ENCODE measurements at regions not wholly inside any gene's neighbourhood (a gene's known extent, or its start where the extent isn't known, plus 50 kb on each side); places are given as distances from the start of the nearest gene placed in this dataset.
"Not testable (repeated sequence)": the region's sequence is repeated elsewhere in the genome, so short reads cannot be mapped to it uniquely, and the experiment has no call there.

DNA sequence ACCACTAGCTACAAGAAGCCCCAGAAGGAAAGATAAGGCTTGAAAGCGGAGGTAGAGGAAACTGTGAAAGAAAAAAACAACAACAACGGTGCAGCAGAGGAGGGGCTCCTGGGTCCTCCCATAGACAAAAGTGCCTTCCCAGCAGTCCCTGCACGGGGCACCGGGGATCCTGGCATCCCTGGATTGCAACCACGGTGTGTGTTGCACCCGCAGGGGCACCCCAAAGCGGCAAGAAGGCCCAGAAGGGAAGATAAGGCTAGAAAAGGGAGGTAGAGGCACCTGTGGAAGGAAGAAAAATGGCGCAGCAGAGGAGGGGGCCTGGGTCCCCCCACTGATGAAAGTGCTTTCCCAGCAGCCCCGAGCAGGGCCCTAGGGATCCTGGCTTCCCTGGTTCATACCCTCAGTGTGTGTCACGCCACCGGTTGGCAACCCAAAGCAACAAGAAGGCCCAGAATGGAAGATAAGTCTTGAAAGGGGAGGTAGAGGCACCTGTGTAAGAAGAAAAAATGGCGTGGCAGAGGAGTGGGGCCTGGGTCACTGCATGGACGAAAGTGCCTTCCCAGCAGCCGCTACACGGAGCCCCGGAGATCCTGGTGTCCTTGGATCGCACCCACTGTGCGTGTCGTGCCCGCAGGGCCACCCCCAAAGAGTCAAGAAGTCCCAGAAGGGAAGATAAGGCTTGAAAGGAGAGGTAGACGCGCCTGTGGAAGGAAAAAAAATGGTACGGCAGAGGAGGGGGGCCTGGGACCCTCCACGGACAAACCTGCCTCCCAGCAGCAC lies 281.0 kb downstream of the ALG10 start:
- ATAC-seq (ENCODE audit: low read depth) (no peak), DNase-seq (ENCODE audit: low spot score in 2 of 2) (no peak)
- Mint-ChIP-seq H3K27ac (no peak overlapping the region), H3K36me3 (no peaks in the 10 kb centered on the region), H3K4me1 (no peaks in the 10 kb centered on the region), H3K27me3 (no peaks in the 10 kb centered on the region), H3K9me3 (peaks cover 27% of the 10 kb centered on the region), H3K4me3 (no peak overlapping the region)

DNA sequence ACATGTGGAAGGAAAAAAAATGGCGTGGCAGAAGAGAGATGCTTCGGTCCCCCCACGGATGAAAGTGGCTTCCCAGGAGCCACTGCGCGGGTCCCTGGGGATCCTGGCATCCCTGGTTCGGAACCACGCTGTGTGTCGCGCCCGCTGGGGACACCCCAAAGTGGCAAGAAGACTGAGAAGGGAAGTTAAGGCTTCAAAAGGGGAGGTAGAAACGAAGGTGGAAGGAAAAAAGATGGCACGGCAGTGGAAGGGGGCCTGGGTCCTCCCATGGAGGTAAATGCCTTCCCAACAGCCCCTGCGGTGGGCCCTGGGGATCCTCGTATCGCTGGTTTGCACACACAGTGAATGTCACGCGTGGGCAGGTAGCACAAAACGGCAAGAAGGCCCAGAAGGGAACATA lies 281.7 kb downstream of the ALG10 start:
- Mint-ChIP-seq H3K36me3 (no peaks in the 10 kb centered on the region), H3K4me3 (no peak overlapping the region), H3K4me1 (no peaks in the 10 kb centered on the region), H3K27me3 (no peaks in the 10 kb centered on the region), H3K27ac (no peak overlapping the region), H3K9me3 (peaks cover 23% of the 10 kb centered on the region)
- ATAC-seq (ENCODE audit: low read depth) (no peak), DNase-seq (ENCODE audit: low spot score in 2 of 2) (no peak)

DNA sequence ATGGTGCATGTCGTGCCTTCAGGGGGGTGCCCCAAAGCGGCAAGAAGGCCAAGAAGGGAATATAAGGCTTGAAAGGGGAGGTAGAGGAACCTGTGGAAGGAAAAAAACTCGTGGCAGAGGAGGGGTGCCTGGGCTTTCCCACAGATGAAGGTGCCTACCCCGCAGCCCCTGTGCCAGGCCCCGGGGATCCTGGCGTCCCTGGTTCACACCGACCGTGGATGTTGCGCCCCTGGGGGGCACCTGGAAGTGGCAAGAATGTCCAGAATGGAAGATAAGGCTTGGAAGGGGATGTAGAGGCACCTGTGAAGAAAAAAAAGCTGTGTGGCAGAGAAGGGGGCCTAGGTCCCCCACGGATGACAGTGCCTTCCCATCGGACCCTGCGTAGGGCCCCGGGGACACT lies 282.2 kb downstream of the ALG10 start:
- Mint-ChIP-seq H3K27ac (no peak overlapping the region), H3K4me1 (no peaks in the 10 kb centered on the region), H3K27me3 (no peaks in the 10 kb centered on the region), H3K36me3 (no peaks in the 10 kb centered on the region), H3K4me3 (no peak overlapping the region), H3K9me3 (peaks cover 19% of the 10 kb centered on the region)
- ATAC-seq (ENCODE audit: low read depth), result no peak
- no peak for DNase-seq (ENCODE audit: low spot score in 2 of 2)

DNA sequence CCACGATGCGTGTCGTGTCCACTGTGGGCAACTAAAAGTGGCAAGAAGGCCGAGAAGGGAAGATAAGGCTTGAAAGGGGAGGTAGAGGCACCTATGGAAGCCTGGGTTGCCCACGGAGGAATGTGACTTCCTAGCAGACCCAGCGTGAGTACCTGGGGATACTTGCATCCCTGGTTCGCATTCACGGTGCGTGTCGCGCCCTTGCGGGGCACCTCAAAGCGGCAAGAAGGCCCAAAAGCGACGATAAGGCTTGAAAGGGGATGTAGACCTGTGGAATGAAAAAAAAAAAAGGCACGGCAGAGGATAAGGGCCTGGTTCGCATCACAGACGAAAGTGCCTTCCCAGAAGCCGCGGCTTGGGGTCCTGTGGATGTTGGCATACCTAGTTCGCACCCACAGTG lies 282.9 kb downstream of the ALG10 start:
- no peaks in the 10 kb centered on the region for H3K36me3 Mint-ChIP-seq
- H3K27me3 Mint-ChIP-seq, result no peaks in the 10 kb centered on the region
- DNase-seq (ENCODE audit: low spot score in 2 of 2) (no peak), ATAC-seq (ENCODE audit: low read depth) (no peak)
- H3K9me3 Mint-ChIP-seq, result peaks cover 19% of the 10 kb centered on the region
- H3K4me1 Mint-ChIP-seq, result no peaks in the 10 kb centered on the region
- no peak overlapping the region for H3K4me3 Mint-ChIP-seq
- H3K27ac Mint-ChIP-seq, result no peak overlapping the region

GRCh38 chr12:34306133-34306830 lies 284.0 kb downstream of the ALG10 start:
- DNase-seq (ENCODE audit: low spot score in 2 of 2) (no peak), ATAC-seq (ENCODE audit: low read depth) (no peak)
- Mint-ChIP-seq H3K9me3 (peaks cover 18% of the 10 kb centered on the region), H3K27ac (no peak overlapping the region), H3K4me1 (no peaks in the 10 kb centered on the region), H3K27me3 (no peaks in the 10 kb centered on the region), H3K4me3 (no peak overlapping the region), H3K36me3 (no peaks in the 10 kb centered on the region)

- H3K27me3 Mint-ChIP-seq; H3K36me3 Mint-ChIP-seq; DNase-seq (ENCODE audit: low spot score in 2 of 2); H3K4me1 Mint-ChIP-seq; H3K4me3 Mint-ChIP-seq; H3K27ac Mint-ChIP-seq; ATAC-seq (ENCODE audit: low read depth): not testable (repeated sequence)
- H3K9me3 Mint-ChIP-seq, result peaks cover 22% of the 10 kb centered on the region
Observed at GRCh38 chr12:34309806-34310804, 287.8 kb downstream of the ALG10 start.

DNA sequence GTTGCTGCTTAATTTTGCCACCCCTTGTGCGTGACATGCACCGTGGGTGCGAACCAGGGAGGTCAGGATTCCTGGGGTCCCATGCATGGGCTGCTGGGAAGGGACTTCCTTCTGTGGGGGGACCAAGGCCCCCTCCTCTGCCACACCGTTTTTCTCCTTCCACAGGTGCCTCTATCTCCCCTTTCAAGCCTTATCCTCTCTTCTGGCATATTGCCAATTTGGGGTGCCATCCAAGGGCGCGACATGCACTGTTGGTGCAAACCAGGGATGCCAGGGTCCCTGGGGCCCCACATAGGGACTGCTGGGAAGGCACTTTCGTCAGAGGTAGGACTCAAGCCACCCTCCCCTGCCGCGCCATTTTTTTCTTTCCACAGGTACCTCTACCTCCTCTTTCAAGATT lies 289.0 kb downstream of the ALG10 start:
- H3K9me3 Mint-ChIP-seq, result peaks cover 20% of the 10 kb centered on the region
- no peak overlapping the region for H3K4me3 Mint-ChIP-seq
- H3K4me1 Mint-ChIP-seq, result no peaks in the 10 kb centered on the region
- ATAC-seq (ENCODE audit: low read depth) (no peak), DNase-seq (ENCODE audit: low spot score in 2 of 2) (no peak)
- no peaks in the 10 kb centered on the region for H3K36me3 Mint-ChIP-seq
- no peaks in the 10 kb centered on the region for H3K27me3 Mint-ChIP-seq
- no peak overlapping the region for H3K27ac Mint-ChIP-seq

DNA sequence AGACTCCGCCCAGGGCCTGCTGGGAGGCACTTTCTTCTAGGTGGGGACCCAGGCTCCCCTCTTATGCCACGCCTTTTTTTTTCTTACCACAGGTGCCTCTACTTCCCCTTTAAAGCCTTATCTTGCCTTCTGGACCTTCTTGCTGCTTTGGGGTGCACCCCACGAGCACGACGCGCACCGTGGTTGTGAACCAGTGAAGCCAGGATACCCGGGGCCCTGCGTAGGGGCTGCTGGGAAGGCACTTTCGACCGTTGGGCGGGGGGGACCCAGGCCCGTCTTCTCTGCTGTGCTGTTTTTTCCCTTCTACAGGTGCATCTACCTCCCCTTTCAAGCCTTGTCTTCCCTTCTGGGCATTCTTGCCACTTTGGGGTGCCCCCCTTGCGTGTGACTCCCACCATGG lies 305.4 kb downstream of the ALG10 start:
- peaks cover 21% of the 10 kb centered on the region for H3K9me3 Mint-ChIP-seq
- DNase-seq (ENCODE audit: low spot score in 2 of 2) (no peak), ATAC-seq (ENCODE audit: low read depth) (no peak)
- peaks cover 2% of the 10 kb centered on the region for H3K36me3 Mint-ChIP-seq
- H3K4me1 Mint-ChIP-seq, result no peaks in the 10 kb centered on the region
- no peak overlapping the region for H3K4me3 Mint-ChIP-seq
- no peak overlapping the region for H3K27ac Mint-ChIP-seq
- no peaks in the 10 kb centered on the region for H3K27me3 Mint-ChIP-seq

DNA sequence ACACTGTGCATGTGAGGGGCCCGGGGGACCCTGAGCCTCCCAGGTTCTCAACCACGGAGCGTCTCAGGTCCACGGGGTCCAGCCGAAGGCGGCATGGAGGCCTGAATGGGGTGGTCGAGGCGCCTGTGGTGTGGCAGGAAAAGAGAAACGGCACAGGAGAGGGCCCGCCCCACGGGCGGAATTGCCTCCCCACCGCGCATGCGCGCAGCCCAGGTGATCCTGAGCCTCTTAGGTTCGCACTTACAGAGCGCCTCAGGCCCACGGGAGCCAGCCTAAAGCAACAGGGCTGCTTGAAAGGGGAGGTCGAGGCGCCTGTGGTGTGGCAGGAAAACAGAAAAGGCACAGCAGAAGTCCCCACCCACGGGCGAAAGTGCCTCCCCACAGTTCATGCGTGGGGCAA lies 311.0 kb downstream of the ALG10 start:
- peaks cover 7% of the 10 kb centered on the region for H3K9me3 Mint-ChIP-seq
- ATAC-seq (ENCODE audit: low read depth) (no peak), DNase-seq (ENCODE audit: low spot score in 2 of 2) (no peak)
- H3K36me3 Mint-ChIP-seq, result peaks cover 2% of the 10 kb centered on the region
- no peaks in the 10 kb centered on the region for H3K27me3 Mint-ChIP-seq
- H3K4me1 Mint-ChIP-seq, result no peaks in the 10 kb centered on the region
- no peak overlapping the region for H3K27ac Mint-ChIP-seq
- no peak overlapping the region for H3K4me3 Mint-ChIP-seq

DNA sequence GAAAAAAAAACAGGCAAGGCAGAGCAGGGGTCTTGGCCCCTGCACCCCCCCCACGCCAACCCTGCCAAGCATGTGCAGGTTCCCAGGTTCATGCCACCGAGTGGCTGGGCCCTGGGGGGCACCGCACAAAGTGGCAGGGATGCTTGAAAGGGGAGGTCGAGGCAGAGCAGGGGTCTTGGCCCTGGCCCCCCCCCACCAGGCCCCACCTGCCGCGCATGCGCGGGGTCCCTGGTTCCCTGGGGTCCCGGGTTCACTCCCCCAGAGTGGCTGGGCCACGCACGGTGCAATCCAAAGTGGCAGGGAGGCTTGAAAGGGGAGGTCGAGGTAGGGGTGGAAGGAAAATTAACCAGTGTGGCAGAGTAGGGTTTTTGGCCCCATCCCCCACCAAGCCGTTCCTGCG lies 312.2 kb downstream of the ALG10 start:
- no peak overlapping the region for H3K27ac Mint-ChIP-seq
- no peaks in the 10 kb centered on the region for H3K27me3 Mint-ChIP-seq
- H3K4me1 Mint-ChIP-seq, result no peaks in the 10 kb centered on the region
- H3K4me3 Mint-ChIP-seq, result no peak overlapping the region
- no peak for DNase-seq (ENCODE audit: low spot score in 2 of 2)
- ATAC-seq (ENCODE audit: low read depth), result no peak
- H3K9me3 Mint-ChIP-seq, result peaks cover 2% of the 10 kb centered on the region
- H3K36me3 Mint-ChIP-seq, result peaks cover 2% of the 10 kb centered on the region

- peaks cover 2% of the 10 kb centered on the region for H3K36me3 Mint-ChIP-seq
- DNase-seq (ENCODE audit: low spot score in 2 of 2) (no peak), ATAC-seq (ENCODE audit: low read depth) (no peak)
- peaks cover 2% of the 10 kb centered on the region for H3K9me3 Mint-ChIP-seq
- H3K27me3 Mint-ChIP-seq, result no peaks in the 10 kb centered on the region
- H3K4me3 Mint-ChIP-seq, result no peak overlapping the region
- H3K4me1 Mint-ChIP-seq, result no peaks in the 10 kb centered on the region
- no peak overlapping the region for H3K27ac Mint-ChIP-seq
Observed at GRCh38 chr12:34334953-34335743, 312.9 kb downstream of the ALG10 start.

GRCh38 chr12:34335819-34336262 lies 313.5 kb downstream of the ALG10 start:
- no peak overlapping the region for H3K27ac Mint-ChIP-seq
- DNase-seq (ENCODE audit: low spot score in 2 of 2), result no peak
- no peaks in the 10 kb centered on the region for H3K27me3 Mint-ChIP-seq

DNA sequence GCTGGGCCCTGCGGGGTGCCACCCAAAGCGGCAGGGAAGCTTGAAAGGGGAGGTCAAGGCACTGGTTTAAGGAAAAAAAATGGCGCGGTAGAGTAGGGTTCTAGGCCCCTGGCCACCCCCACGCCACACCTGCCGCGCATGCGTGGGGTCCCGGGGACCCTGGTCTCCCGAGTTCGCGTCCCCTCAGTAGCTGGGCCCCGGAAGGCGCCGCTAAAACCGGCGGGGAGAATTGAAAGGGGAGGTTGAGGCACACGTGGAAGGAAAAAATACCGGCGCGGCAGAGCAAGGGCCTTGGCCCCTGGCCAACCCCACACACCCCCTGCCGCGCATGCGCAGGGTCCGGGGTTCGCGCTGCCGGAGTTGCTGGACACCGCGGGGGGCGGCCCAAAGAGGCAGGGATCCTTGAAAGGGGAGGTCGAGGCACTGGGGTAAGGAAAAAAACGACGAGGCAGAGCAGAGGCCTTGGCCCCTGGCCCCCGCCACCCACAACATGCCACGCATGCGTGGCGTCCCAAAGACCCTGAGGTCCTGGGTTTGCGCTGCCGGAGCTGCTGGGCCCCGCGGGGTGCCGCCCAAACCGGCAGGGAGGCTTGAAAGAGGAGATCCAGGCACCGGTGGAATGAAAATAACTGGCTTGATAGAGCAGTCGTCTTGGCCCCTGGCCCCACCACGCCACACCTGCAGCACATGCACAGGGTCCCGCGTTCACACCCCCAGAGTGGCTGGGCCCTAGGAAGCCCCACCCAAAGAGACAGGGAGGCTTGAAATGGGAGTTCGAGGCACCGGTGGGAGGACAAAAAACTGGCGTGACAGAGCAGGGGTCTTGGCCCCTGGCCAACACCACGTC lies 314.5 kb downstream of the ALG10 start:
- no peaks in the 10 kb centered on the region for H3K4me1 Mint-ChIP-seq
- H3K4me3 Mint-ChIP-seq, result no peak overlapping the region
- no peaks in the 10 kb centered on the region for H3K36me3 Mint-ChIP-seq
- H3K27ac Mint-ChIP-seq, result no peak overlapping the region
- ATAC-seq (ENCODE audit: low read depth) (no peak), DNase-seq (ENCODE audit: low spot score in 2 of 2) (no peak)
- H3K27me3 Mint-ChIP-seq, result no peaks in the 10 kb centered on the region
- peaks cover 3% of the 10 kb centered on the region for H3K9me3 Mint-ChIP-seq

More at GRCh38 chr12:34335819-34336262, 313.5 kb downstream of the ALG10 start:
- H3K4me3 Mint-ChIP-seq, result no peak overlapping the region
- no peak for ATAC-seq (ENCODE audit: low read depth)
- H3K36me3 Mint-ChIP-seq, result peaks cover 2% of the 10 kb centered on the region
- H3K9me3 Mint-ChIP-seq, result peaks cover 5% of the 10 kb centered on the region
- no peaks in the 10 kb centered on the region for H3K4me1 Mint-ChIP-seq
